BLaER1 (cell line): ENCODE measurements at regions not wholly inside any gene's neighbourhood (a gene's known extent, or its start where the extent isn't known, plus 50 kb on each side); places are given as distances from the start of the nearest gene placed in this dataset.

Experiments
- H3K27ac ChIP-seq: shearing (Covaris generic); formaldehyde crosslinking; 2 replicates; pipeline ENCODE4 v1.8.1; 2022
- H3K27me3 ChIP-seq: shearing (Covaris generic); formaldehyde crosslinking; 2 replicates; pipeline ENCODE4 v1.8.1; 2022
- H3K36me3 ChIP-seq: shearing (Covaris generic); formaldehyde crosslinking; 2 replicates; pipeline ENCODE4 v1.8.1; 2022
- H3K4me1 ChIP-seq: shearing (Covaris generic); formaldehyde crosslinking; 2 replicates; pipeline ENCODE4 v1.8.1; 2022
- H3K4me2 ChIP-seq: shearing (Covaris generic); formaldehyde crosslinking; 2 replicates; pipeline ENCODE4 v1.8.1; 2022
- H3K4me3 ChIP-seq: shearing (Covaris generic); formaldehyde crosslinking; 2 replicates; pipeline ENCODE4 v1.8.1; 2022
- H3K9ac ChIP-seq: shearing (Covaris generic); formaldehyde crosslinking; 2 replicates; pipeline ENCODE4 v1.8.1; 2022
- H3K9me3 ChIP-seq: shearing (Covaris generic); formaldehyde crosslinking; 2 replicates; pipeline ENCODE4 v1.8.1; 2022
- H4K20me1 ChIP-seq: shearing (Covaris generic); formaldehyde crosslinking; 2 replicates; pipeline ENCODE4 v1.8.1; 2022
- Cebpa-rat ChIP-seq: shearing (Covaris generic); IDR thresholded peaks from 2 replicates; pipeline ENCODE4 v1.8.1; 2022

DNA sequence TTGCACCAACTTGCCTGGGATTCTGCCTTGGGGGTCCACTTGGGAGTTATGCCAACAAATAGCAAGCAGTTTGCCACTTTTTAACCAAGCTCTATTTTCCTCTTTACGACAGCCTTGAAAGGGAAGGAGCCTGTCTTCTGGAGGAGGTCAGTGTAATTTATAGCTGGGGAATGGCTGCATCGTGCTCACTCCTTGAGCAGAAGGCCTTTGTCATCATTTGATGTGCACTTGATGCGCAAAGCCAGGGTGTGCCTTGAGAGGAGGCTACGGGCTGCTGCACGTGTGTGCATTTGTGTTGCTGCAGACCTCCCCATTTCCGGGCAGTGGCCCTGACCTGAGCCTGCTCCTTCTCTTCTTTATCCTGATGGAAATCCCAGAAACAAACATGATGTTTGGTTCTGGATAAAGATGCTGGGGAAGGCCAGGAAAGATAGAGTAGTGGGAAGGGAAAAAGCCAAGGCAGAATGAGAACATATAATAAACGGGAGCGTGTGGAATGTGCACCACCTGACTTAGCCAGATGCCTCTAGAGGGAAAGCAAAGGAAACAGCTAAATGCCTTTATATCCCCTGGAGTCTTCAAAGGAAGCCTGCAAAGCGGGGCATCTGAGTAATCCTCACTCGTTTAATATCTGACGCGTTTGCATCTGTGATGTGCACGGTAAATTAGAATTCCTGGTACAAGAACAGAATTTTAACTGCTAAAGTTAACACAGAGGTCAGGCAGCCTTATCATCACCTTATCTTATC, 68.3 kb upstream of the ZNF521 start:
- TF ChIP-seq Cebpa-rat: no peak
- H3K4me1 ChIP-seq: peaks cover 22% of the 10 kb centered on the region
- no peak overlapping the region for H3K4me3 ChIP-seq
- H3K9me3 ChIP-seq: no peaks in the 10 kb centered on the region
- no peaks in the 10 kb centered on the region for H3K36me3 ChIP-seq
- H3K4me2 ChIP-seq: peak overlapping the region; percentile 68
- H4K20me1 ChIP-seq: no peaks in the 10 kb centered on the region
- no peaks in the 10 kb centered on the region for H3K27me3 ChIP-seq
- H3K27ac ChIP-seq: no peak overlapping the region
- H3K9ac ChIP-seq: no peak overlapping the region

- Histone ChIP-seq H3K27me3 (no peaks in the 10 kb centered on the region), H4K20me1 (no peaks in the 10 kb centered on the region)
- no peak for TF ChIP-seq Cebpa-rat
Observed at GRCh38 chr18:25416374-25416773, 64.4 kb upstream of the ZNF521 start.

GRCh38 chr18:25409971-25410370, 58.0 kb upstream of the ZNF521 start:
- Histone ChIP-seq H3K4me1 (no peaks in the 10 kb centered on the region), H3K27ac (no peak overlapping the region), H3K27me3 (no peaks in the 10 kb centered on the region), H3K4me2 (no peak overlapping the region), H4K20me1 (no peaks in the 10 kb centered on the region), H3K4me3 (no peak overlapping the region), H3K36me3 (no peaks in the 10 kb centered on the region), H3K9ac (no peak overlapping the region), H3K9me3 (no peaks in the 10 kb centered on the region)
- TF ChIP-seq Cebpa-rat: no peak

More at GRCh38 chr18:25416374-25416773, 64.4 kb upstream of the ZNF521 start:
- Histone ChIP-seq H3K27ac (no peak overlapping the region), H3K4me1 (peaks cover 22% of the 10 kb centered on the region), H3K9me3 (no peaks in the 10 kb centered on the region), H3K4me2 (no peak overlapping the region), H3K9ac (no peak overlapping the region), H3K36me3 (no peaks in the 10 kb centered on the region), H3K4me3 (no peak overlapping the region)

- no peaks in the 10 kb centered on the region for H3K4me1 ChIP-seq
- no peaks in the 10 kb centered on the region for H4K20me1 ChIP-seq
Observed at GRCh38 chr18:25408293-25408692, 56.3 kb upstream of the ZNF521 start.

More at GRCh38 chr18:25408293-25408692, 56.3 kb upstream of the ZNF521 start:
- Histone ChIP-seq H3K4me2 (no peak overlapping the region), H3K27me3 (no peaks in the 10 kb centered on the region), H3K27ac (no peak overlapping the region), H3K4me3 (no peak overlapping the region), H3K9ac (no peak overlapping the region), H3K36me3 (no peaks in the 10 kb centered on the region), H3K9me3 (no peaks in the 10 kb centered on the region)
- TF ChIP-seq Cebpa-rat: no peak
